Adrenal gland (tissue), 5 donors: ENCODE measurements at regions not wholly inside any gene's neighbourhood (a gene's known extent, or its start where the extent isn't known, plus 50 kb on each side); places are given as distances from the start of the nearest gene placed in this dataset.

Experiments
- POLR2A ChIP-seq, 2 donors: fragments of 450-650 bp; IDR thresholded peaks; one replicate each; pipeline ENCODE4 v1.6.1; 2017; ENCODE audit warnings: antibody characterized with exemption in 2 of 2, mild to moderate bottlenecking in 2 of 2, moderate library complexity in 1 of 2
- TF ChIP-seq, protein P1 (sequence below), 6 experiments: fragments of 450-650 bp in 4 of 6; fragments of 200-600 bp in 2 of 6; sonication (generic) in 1 of 6; IDR thresholded peaks; 1 replicate in 5 of 6; 2 replicates in 1 of 6; pipeline versions ENCODE4 v1.5.1 to v1.8.0; 2016 to 2021; ENCODE audit warnings: antibody characterized with exemption in 6 of 6, mild to moderate bottlenecking in 2 of 6, moderate library complexity in 1 of 6
- donor health status: DM: no; HTN: no; CAD: no.

DNA sequence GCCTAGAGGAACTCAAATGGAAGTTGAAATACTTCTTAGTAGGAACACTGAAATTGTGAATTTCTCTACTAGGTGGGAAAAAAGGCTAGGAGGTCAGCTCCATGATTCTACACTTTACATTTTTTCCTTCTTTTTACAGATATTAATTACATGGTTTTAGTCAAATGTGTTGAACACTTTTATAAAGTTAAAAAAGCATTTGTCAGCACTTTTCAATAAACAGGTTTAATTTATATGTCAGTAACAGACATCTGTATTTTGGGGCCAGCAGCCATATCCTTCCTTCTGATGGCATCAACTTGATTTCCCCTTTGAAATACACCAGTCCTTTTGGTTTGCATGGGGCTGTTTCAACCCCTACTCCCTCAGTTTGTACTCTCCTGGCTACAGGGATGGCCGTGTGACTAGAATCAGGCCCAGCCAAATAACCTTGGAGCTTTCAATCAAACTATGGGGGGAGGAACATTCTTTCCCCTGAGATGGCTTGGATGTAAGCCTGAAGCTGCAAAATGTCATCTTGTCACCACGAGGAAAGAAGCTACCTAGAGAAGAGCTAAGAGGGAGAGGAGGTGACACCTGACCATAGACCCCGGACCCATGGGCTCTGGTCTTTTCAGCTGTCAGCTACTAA is 171.0 kb upstream of the NEBL start:
- TF ChIP-seq, protein P1, sequence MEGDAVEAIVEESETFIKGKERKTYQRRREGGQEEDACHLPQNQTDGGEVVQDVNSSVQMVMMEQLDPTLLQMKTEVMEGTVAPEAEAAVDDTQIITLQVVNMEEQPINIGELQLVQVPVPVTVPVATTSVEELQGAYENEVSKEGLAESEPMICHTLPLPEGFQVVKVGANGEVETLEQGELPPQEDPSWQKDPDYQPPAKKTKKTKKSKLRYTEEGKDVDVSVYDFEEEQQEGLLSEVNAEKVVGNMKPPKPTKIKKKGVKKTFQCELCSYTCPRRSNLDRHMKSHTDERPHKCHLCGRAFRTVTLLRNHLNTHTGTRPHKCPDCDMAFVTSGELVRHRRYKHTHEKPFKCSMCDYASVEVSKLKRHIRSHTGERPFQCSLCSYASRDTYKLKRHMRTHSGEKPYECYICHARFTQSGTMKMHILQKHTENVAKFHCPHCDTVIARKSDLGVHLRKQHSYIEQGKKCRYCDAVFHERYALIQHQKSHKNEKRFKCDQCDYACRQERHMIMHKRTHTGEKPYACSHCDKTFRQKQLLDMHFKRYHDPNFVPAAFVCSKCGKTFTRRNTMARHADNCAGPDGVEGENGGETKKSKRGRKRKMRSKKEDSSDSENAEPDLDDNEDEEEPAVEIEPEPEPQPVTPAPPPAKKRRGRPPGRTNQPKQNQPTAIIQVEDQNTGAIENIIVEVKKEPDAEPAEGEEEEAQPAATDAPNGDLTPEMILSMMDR (IDR thresholded peaks at IDR 0.05) = no peak
- TF ChIP-seq POLR2A (IDR thresholded peaks at IDR 0.05) = no peak
